ENCODE measurements at regions not wholly inside any gene's neighbourhood (a gene's known extent, or its start where the extent isn't known, plus 50 kb on each side); places are given as distances from the start of the nearest gene placed in this dataset.

DNA sequence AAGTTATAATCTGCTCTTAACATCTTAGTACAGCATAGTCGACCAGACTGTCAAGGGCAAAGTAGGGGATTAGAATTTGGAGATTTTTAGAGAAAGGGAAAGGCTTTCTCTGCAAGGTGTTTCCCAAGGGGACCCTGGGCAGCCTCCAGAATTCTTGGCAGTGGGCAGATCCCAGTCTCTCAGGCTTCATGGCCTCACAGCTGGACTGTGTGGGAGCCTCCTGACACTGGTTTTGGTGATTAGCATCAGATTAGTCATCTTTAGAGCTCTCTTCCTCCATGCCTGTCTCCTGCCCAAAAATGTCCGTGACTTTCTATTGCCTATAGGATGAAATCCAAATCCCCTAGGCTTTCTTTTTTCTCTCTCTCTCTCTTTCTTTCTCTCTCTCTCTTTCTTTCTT lies 370.7 kb downstream of the ZSWIM6 start:
- TF ChIP-seq REST (IDR thresholded peaks at IDR 0.05; ENCODE audit: insufficient read depth in 1 of 2, low read depth in 2 of 2, low read length in 2 of 2) (no peak), POLR2AphosphoS5 (IDR thresholded peaks at IDR 0.05; ENCODE audit: low read depth, low read length) (no peak), TAF1 (IDR thresholded peaks at IDR 0.05; ENCODE audit: borderline replicate concordance, insufficient read depth, low read length) (no peak), FOXP2 (optimal IDR thresholded peaks at IDR 0.05; ENCODE audit: borderline replicate concordance, extremely low read depth, extremely low read length, insufficient read depth) (no peak), SIN3A (IDR thresholded peaks at IDR 0.05; ENCODE audit: borderline replicate concordance, insufficient read depth, low read length) (no peak)

DNA sequence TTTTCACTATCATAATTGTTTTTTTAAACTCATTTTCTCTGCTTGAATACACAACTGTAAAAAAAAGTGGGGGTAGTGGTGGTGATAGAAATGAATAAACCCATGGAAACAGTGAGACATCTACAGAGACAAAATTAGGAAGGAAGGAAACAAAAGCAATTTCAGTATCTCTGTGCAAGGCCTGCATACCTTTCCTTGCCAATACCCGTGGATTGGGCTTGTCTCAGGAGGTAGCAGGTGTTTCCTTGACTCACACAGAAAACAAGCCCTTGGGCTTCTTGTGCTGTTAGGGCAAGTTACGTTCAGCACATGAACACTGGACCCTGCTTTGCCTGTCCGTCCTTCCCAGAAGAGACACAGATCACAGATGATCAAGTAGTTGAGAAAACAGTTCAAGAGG lies 372.2 kb downstream of the ZSWIM6 start:
- TF ChIP-seq TAF1 (IDR thresholded peaks at IDR 0.05; ENCODE audit: borderline replicate concordance, insufficient read depth, low read length) (no peak), POLR2AphosphoS5 (IDR thresholded peaks at IDR 0.05; ENCODE audit: low read depth, low read length) (no peak), REST (IDR thresholded peaks at IDR 0.05; ENCODE audit: insufficient read depth in 1 of 2, low read depth in 2 of 2, low read length in 2 of 2) (no peak), FOXP2 (optimal IDR thresholded peaks at IDR 0.05; ENCODE audit: borderline replicate concordance, extremely low read depth, extremely low read length, insufficient read depth) (no peak), SIN3A (IDR thresholded peaks at IDR 0.05; ENCODE audit: borderline replicate concordance, insufficient read depth, low read length) (no peak)

DNA sequence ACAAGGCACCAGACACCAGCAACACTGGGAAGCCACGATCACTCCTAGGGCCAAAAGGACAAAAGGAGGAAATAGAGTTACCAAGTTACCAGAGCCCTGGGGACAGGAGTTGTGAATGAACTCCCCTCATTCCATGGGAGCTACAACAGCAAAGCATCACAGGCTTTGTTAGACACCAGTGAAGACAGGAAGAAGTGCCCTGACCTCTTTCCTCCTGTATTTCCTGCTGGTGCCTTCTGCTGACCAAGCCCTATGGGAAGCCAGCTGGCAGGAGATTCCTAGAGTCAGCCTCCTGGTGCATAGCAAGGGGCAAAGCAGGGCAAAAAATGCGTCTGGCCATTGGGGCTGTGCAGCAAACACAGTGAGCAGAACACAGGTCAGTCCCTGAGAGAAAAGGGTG lies 374.7 kb downstream of the ZSWIM6 start:
- TF ChIP-seq TAF1 (IDR thresholded peaks at IDR 0.05; ENCODE audit: borderline replicate concordance, insufficient read depth, low read length) (no peak), REST (IDR thresholded peaks at IDR 0.05; ENCODE audit: insufficient read depth in 1 of 2, low read depth in 2 of 2, low read length in 2 of 2) (no peak), SIN3A (IDR thresholded peaks at IDR 0.05; ENCODE audit: borderline replicate concordance, insufficient read depth, low read length) (no peak), POLR2AphosphoS5 (IDR thresholded peaks at IDR 0.05; ENCODE audit: low read depth, low read length) (no peak), FOXP2 (optimal IDR thresholded peaks at IDR 0.05; ENCODE audit: borderline replicate concordance, extremely low read depth, extremely low read length, insufficient read depth) (no peak)

DNA sequence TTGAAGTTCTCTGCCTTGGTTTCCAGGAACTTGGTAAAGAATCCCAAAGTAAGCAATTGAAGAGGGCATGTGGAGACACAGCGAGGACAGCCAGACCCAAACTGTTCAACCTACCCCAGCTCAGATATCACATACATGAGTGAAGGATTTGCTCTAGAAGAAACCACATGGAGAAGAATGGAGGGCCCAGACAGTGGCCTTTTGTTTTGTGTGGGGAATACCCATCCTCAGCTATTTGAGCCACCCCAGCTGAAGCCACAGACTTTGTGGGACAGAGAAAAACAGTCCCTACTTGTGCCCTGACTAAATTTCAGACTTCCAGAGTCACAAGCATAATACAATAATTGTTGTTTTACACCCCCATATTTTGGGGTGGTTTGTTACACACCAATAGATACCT lies 387.1 kb downstream of the ZSWIM6 start:
- no peak for TF ChIP-seq POLR2AphosphoS5 (IDR thresholded peaks at IDR 0.05; ENCODE audit: low read depth, low read length)
- no peak for TF ChIP-seq TAF1 (IDR thresholded peaks at IDR 0.05; ENCODE audit: borderline replicate concordance, insufficient read depth, low read length)
- no peak for TF ChIP-seq SIN3A (IDR thresholded peaks at IDR 0.05; ENCODE audit: borderline replicate concordance, insufficient read depth, low read length)
- no peak for TF ChIP-seq REST (IDR thresholded peaks at IDR 0.05; ENCODE audit: insufficient read depth in 1 of 2, low read depth in 2 of 2, low read length in 2 of 2)
- no peak for TF ChIP-seq FOXP2 (optimal IDR thresholded peaks at IDR 0.05; ENCODE audit: borderline replicate concordance, extremely low read depth, extremely low read length, insufficient read depth)

GRCh38 chr5:61720829-61721228 lies 388.8 kb downstream of the ZSWIM6 start:
- TF ChIP-seq TAF1 (IDR thresholded peaks at IDR 0.05; ENCODE audit: borderline replicate concordance, insufficient read depth, low read length) (no peak), SIN3A (IDR thresholded peaks at IDR 0.05; ENCODE audit: borderline replicate concordance, insufficient read depth, low read length) (no peak), FOXP2 (optimal IDR thresholded peaks at IDR 0.05; ENCODE audit: borderline replicate concordance, extremely low read depth, extremely low read length, insufficient read depth) (no peak), REST (IDR thresholded peaks at IDR 0.05; ENCODE audit: insufficient read depth in 1 of 2, low read depth in 2 of 2, low read length in 2 of 2) (no peak), POLR2AphosphoS5 (IDR thresholded peaks at IDR 0.05; ENCODE audit: low read depth, low read length) (no peak)

Measured in PFSK-1 (cell line).